ENCODE measurements at regions not wholly inside any gene's neighbourhood (a gene's known extent, or its start where the extent isn't known, plus 50 kb on each side); places are given as distances from the start of the nearest gene placed in this dataset.
"Not testable (repeated sequence)": the region's sequence is repeated elsewhere in the genome, so short reads cannot be mapped to it uniquely, and the experiment has no call there.

DNA sequence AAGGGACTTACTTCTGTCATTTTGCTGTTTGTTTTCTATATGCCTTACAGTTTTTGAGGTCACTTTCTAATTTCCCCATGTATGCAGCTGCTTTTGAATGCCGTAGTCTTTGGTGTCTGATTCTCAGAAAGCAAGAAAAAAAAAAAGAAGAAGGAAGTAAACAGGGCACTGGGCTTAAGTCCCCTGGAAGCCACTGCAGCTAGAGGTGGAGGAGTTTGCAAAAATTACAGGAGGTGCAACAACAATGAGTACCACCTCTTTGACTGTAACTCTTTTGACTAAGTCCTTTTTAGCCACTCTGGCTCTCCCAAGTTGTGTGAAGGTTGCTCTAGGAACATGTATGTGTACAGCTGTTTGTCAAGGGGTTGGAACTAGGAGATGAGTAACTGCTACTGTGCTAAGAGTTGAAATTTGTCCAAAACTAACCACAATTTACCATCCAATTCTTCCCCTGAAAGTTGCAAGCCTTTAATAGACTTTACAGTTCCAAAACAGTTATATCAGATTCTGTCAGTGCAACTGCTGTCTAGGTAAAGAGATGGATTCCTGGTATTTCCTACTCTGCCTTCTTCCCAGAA lies 588.0 kb upstream of the LRRN3 start:
- TF ChIP-seq EZH2 (IDR thresholded peaks at IDR 0.05) (no peak), EZH2phosphoT487 (IDR thresholded peaks at IDR 0.05) (no peak)
- TF ChIP-seq, protein P1, sequence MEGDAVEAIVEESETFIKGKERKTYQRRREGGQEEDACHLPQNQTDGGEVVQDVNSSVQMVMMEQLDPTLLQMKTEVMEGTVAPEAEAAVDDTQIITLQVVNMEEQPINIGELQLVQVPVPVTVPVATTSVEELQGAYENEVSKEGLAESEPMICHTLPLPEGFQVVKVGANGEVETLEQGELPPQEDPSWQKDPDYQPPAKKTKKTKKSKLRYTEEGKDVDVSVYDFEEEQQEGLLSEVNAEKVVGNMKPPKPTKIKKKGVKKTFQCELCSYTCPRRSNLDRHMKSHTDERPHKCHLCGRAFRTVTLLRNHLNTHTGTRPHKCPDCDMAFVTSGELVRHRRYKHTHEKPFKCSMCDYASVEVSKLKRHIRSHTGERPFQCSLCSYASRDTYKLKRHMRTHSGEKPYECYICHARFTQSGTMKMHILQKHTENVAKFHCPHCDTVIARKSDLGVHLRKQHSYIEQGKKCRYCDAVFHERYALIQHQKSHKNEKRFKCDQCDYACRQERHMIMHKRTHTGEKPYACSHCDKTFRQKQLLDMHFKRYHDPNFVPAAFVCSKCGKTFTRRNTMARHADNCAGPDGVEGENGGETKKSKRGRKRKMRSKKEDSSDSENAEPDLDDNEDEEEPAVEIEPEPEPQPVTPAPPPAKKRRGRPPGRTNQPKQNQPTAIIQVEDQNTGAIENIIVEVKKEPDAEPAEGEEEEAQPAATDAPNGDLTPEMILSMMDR (IDR thresholded peaks at IDR 0.05), result no peak
- H3K36me3 Mint-ChIP-seq, result no peaks in the 10 kb centered on the region

DNA sequence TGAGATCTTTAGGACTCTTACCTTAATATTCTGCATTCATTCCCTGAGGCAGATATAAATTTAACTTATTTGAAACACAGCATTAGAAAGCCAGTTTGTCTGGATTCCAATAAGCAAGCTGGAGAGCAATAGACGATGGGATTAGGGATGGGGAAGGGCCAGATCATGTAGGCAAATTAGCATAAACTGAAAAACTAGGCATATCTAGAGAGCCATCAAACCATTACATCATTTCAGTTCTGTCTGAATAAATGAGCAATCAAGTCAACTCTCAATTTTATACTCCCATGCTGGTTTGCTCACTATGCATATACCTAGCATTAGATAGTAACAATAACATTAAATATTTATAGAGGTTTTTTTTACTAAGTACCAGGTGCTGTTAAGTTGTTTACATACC lies 583.6 kb upstream of the LRRN3 start:
- Histone ChIP-seq H3K4me3 (no peak overlapping the region), H3K27me3 (no peaks in the 10 kb centered on the region), H2AFZ (replicated peaks) (no peak overlapping the region), H3F3A (ENCODE audit: low read depth) (no peaks in the 10 kb centered on the region), H3K27ac (no peak overlapping the region), H3K79me2 (ENCODE audit: low read depth) (no peaks in the 10 kb centered on the region), H3K4me2 (no peak overlapping the region), H3K9me3 (ENCODE audit: low read depth) (no peaks in the 10 kb centered on the region), H4K20me1 (ENCODE audit: low read depth) (no peaks in the 10 kb centered on the region), H3K36me3 (no peaks in the 10 kb centered on the region), H3K9ac (no peak overlapping the region), H3K4me1 (no peaks in the 10 kb centered on the region)
- H3K27me3 Mint-ChIP-seq (ENCODE audit: insufficient read depth, low read depth), result no peaks in the 10 kb centered on the region
- H3K4me1 Mint-ChIP-seq, result no peaks in the 10 kb centered on the region
- H3K9me3 Mint-ChIP-seq, result no peaks in the 10 kb centered on the region
- no peak overlapping the region for H3K4me3 Mint-ChIP-seq
- H3K27ac Mint-ChIP-seq, result no peak overlapping the region
- no peak for TF ChIP-seq EZH2phosphoT487 (IDR thresholded peaks at IDR 0.05)
- TF ChIP-seq, protein P1 (IDR thresholded peaks at IDR 0.05), result no peak
- TF ChIP-seq EZH2 (IDR thresholded peaks at IDR 0.05), result no peak
- H3K36me3 Mint-ChIP-seq, result no peaks in the 10 kb centered on the region
- DNase-seq (ENCODE audit: low spot score), result no peak

More for the DNA sequence above, 588.0 kb upstream of the LRRN3 start:
- H3K27me3 Mint-ChIP-seq (ENCODE audit: insufficient read depth, low read depth), result no peaks in the 10 kb centered on the region
- H3K4me3 Mint-ChIP-seq, result no peak overlapping the region
- Histone ChIP-seq H4K20me1 (ENCODE audit: low read depth) (no peaks in the 10 kb centered on the region), H2AFZ (replicated peaks) (peak overlapping the region; percentile 6), H3K4me1 (no peaks in the 10 kb centered on the region), H3K4me2 (no peak overlapping the region), H3K9ac (no peak overlapping the region), H3F3A (ENCODE audit: low read depth) (no peaks in the 10 kb centered on the region), H3K36me3 (no peaks in the 10 kb centered on the region), H3K27me3 (no peaks in the 10 kb centered on the region), H3K4me3 (no peak overlapping the region), H3K9me3 (ENCODE audit: low read depth) (no peaks in the 10 kb centered on the region), H3K27ac (no peak overlapping the region), H3K79me2 (ENCODE audit: low read depth) (no peaks in the 10 kb centered on the region)
- H3K4me1 Mint-ChIP-seq, result no peaks in the 10 kb centered on the region
- DNase-seq (ENCODE audit: low spot score), result no peak
- no peaks in the 10 kb centered on the region for H3K9me3 Mint-ChIP-seq
- no peak overlapping the region for H3K27ac Mint-ChIP-seq

DNA sequence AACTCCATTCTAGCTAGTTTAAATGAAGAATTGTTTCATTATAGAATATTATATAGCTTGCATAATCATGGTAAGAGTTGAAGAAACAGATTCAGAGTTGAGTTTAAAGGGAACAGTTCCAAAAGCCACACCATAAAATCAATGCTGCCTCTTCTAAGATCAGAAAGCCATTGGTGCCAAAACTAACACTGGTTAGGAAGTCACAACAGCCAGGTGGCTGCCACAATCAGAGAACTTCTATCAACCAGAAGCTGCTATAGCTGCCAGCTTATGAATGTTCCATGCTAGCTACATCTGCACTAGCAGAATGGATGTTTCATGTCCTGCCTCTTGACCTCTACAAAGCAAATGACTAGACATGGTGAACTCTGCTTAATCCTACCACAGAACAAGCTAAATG lies 583.1 kb upstream of the LRRN3 start:
- Histone ChIP-seq H3K27me3 (no peaks in the 10 kb centered on the region), H3K4me1 (no peaks in the 10 kb centered on the region), H4K20me1 (ENCODE audit: low read depth) (no peaks in the 10 kb centered on the region), H3K9me3 (ENCODE audit: low read depth) (no peaks in the 10 kb centered on the region), H2AFZ (replicated peaks) (no peak overlapping the region), H3F3A (ENCODE audit: low read depth) (no peaks in the 10 kb centered on the region), H3K36me3 (no peaks in the 10 kb centered on the region), H3K79me2 (ENCODE audit: low read depth) (no peaks in the 10 kb centered on the region), H3K4me3 (no peak overlapping the region), H3K27ac (no peak overlapping the region), H3K4me2 (no peak overlapping the region), H3K9ac (no peak overlapping the region)
- H3K4me1 Mint-ChIP-seq, result no peaks in the 10 kb centered on the region
- no peaks in the 10 kb centered on the region for H3K27me3 Mint-ChIP-seq (ENCODE audit: insufficient read depth, low read depth)
- no peak overlapping the region for H3K4me3 Mint-ChIP-seq
- no peaks in the 10 kb centered on the region for H3K36me3 Mint-ChIP-seq
- H3K9me3 Mint-ChIP-seq, result no peaks in the 10 kb centered on the region
- no peak for TF ChIP-seq EZH2phosphoT487 (IDR thresholded peaks at IDR 0.05)
- TF ChIP-seq, protein P1 (IDR thresholded peaks at IDR 0.05), result no peak
- TF ChIP-seq EZH2 (IDR thresholded peaks at IDR 0.05), result no peak
- H3K27ac Mint-ChIP-seq, result no peak overlapping the region
- no peak for DNase-seq (ENCODE audit: low spot score)

DNA sequence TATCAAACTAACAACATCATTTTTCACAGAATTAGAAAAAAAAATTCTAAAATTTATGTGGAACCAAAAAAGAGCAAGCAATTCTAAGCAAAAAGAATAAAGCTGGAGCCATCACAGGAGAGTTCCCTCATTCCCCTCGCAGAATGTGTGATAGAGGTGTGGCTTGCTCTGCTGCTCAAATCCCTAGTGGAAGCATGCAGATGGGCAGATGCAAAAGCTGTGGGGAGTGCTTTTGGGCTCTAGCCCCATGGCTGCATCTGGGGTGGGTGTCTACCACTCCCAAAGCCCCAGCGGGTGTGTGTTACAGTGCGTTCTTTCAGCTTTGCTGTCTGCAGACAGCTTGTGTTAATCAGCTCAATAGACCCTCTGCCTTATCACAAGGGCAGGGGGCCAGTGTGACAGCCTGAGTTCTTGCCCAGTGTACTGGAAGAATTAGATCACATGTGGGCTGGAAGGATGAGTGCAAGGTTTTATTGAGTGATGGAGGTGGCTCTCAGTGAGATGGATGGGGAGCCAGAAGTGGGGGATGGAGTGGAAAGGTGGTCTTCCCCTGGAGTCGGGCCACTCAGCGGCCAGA lies 575.9 kb upstream of the LRRN3 start:
- H3K79me2 ChIP-seq (ENCODE audit: low read depth); H3K27me3 ChIP-seq; H2AFZ ChIP-seq (replicated peaks); H3K4me3 ChIP-seq; H3K4me1 ChIP-seq; H4K20me1 ChIP-seq (ENCODE audit: low read depth); H3F3A ChIP-seq (ENCODE audit: low read depth); H3K4me2 ChIP-seq; H3K4me3 Mint-ChIP-seq; H3K36me3 Mint-ChIP-seq; H3K27me3 Mint-ChIP-seq (ENCODE audit: insufficient read depth, low read depth); H3K9ac ChIP-seq; H3K9me3 ChIP-seq (ENCODE audit: low read depth); H3K27ac ChIP-seq; H3K36me3 ChIP-seq: not testable (repeated sequence)
- Mint-ChIP-seq H3K4me1 (peaks cover 11% of the 10 kb centered on the region), H3K9me3 (peaks cover 10% of the 10 kb centered on the region), H3K27ac (peak overlapping the region; percentile 47)
- DNase-seq (ENCODE audit: low spot score), result peak; percentile 23

Data from neural progenitor cell (in vitro differentiated cells).